ENCODE measurements at regions not wholly inside any gene's neighbourhood (a gene's known extent, or its start where the extent isn't known, plus 50 kb on each side); places are given as distances from the start of the nearest gene placed in this dataset.

DNA sequence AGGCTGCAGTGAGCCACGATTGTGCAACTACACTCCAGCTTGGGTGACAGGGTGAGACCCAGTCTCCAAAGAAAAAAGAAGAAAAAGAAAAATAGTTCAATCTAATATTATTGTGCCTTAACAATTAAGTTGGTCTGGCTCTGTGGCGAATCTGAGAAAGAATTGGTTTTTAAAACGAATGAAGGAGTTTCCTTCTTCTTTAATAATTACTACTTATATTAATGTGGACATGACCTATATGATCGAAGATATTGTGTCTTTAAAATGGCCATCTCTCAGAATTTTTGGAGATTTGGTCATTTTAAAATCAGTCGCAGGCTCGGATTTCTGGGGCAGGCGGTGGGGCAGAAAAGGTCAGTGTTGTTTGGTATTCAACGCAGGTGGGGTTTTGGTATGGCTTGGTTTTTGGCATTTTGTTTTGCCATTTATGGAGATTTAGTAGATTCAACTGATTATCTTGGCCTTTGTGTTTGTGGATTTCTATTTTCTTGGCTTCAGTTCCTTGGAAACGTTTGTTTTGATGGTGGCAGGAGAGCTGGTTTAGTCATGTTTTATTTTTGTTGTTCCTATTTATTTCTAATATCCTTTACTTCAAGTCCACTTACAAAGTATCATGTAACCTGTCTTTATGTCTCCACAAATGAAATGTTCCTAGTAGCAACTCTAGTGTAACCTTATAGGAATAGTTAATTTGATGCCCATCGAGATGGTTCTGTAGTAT is 178.8 kb upstream of the MKLN1 start:
- DNase-seq (ENCODE audit: low read depth) = no peak
- TF ChIP-seq, protein P1, sequence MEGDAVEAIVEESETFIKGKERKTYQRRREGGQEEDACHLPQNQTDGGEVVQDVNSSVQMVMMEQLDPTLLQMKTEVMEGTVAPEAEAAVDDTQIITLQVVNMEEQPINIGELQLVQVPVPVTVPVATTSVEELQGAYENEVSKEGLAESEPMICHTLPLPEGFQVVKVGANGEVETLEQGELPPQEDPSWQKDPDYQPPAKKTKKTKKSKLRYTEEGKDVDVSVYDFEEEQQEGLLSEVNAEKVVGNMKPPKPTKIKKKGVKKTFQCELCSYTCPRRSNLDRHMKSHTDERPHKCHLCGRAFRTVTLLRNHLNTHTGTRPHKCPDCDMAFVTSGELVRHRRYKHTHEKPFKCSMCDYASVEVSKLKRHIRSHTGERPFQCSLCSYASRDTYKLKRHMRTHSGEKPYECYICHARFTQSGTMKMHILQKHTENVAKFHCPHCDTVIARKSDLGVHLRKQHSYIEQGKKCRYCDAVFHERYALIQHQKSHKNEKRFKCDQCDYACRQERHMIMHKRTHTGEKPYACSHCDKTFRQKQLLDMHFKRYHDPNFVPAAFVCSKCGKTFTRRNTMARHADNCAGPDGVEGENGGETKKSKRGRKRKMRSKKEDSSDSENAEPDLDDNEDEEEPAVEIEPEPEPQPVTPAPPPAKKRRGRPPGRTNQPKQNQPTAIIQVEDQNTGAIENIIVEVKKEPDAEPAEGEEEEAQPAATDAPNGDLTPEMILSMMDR (conservative IDR thresholded peaks at IDR 0.05; ENCODE audit: control insufficient read depth, insufficient read depth, low read depth, low read length) = no peak
- H3K4me3 ChIP-seq (ENCODE audit: control insufficient read depth, low read depth, low read length) = no peak overlapping the region

DNA sequence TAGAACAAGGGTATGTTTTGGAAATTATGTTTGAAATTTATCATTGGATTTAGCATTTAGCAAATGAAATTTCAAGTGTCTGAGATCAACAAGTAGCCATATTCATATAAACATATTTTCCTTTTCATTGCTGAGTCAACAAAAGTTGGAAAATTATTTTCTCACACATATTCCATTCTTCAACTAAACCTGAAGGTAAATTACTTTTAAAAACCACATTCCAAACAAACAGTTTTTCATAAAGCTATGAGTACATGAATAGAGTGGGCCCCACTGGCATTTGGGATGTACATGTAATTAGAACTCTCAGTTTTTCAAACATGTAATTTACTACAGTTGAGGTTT is 178.3 kb upstream of the MKLN1 start:
- TF ChIP-seq, protein P1 (conservative IDR thresholded peaks at IDR 0.05; ENCODE audit: control insufficient read depth, insufficient read depth, low read depth, low read length) = no peak
- no peak for DNase-seq (ENCODE audit: low read depth)
- no peak overlapping the region for H3K4me3 ChIP-seq (ENCODE audit: control insufficient read depth, low read depth, low read length)

DNA sequence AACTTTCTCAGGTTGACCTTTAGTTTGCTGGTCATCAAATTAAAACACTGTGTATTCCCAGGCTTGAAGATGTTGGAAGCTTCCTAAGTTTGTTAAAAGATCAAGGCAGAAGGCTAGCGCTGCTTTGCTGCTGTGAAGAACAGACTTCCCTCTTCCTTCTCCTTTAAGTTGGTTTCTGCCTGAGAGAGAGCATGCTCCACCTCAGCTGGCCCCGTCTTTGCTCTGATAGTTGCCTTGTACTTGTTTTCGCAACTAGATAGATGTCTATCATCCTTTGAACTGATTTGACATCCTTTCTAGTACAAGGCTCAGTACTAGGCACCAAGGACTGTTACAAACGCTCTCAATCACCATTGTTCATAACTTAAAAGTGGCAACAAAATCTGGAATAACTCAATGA is 177.8 kb upstream of the MKLN1 start:
- TF ChIP-seq, protein P1 (conservative IDR thresholded peaks at IDR 0.05; ENCODE audit: control insufficient read depth, insufficient read depth, low read depth, low read length) = no peak
- no peak overlapping the region for H3K4me3 ChIP-seq (ENCODE audit: control insufficient read depth, low read depth, low read length)
- no peak for DNase-seq (ENCODE audit: low read depth)

DNA sequence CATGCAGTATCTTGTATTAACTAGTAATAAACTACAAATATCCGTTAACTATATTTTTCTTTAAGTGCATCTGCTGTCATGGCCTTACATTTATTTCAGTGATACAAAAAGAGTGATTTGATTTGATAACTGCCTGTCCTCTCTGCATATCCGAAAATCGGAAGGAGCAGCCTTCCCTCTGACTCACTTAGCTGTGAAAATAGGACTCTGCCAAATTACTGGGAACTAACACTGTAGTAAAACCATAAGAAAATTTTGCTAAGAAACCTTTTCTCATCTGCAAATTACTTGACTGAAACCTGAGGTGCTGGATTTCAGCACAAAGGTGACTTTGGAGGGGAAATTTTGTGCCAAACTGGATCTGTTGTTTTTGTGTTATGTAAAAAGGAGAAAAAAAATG is 176.6 kb upstream of the MKLN1 start:
- no peak overlapping the region for H3K4me3 ChIP-seq (ENCODE audit: control insufficient read depth, low read depth, low read length)
- no peak for DNase-seq (ENCODE audit: low read depth)
- TF ChIP-seq, protein P1 (conservative IDR thresholded peaks at IDR 0.05; ENCODE audit: control insufficient read depth, insufficient read depth, low read depth, low read length) = no peak

DNA sequence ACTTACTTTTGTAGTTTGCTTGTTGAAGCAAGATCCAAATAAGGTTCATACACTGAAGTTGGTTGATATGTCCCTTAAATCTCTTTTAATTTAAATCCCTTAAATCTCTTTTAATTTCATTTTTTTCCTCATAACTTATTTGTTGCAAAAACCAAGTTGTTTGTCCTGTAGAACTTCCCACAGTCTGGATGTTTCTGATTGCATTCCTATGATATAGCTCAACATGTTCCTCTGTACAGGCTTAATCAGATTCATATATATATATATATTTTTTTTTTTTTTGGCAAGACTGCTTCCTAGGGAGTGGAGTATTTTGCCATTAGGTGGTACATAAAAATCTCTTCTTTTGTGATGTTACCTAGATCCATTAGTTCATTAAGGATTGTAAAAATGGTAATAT is 174.9 kb upstream of the MKLN1 start:
- TF ChIP-seq, protein P1 (conservative IDR thresholded peaks at IDR 0.05; ENCODE audit: control insufficient read depth, insufficient read depth, low read depth, low read length) = no peak
- no peak overlapping the region for H3K4me3 ChIP-seq (ENCODE audit: control insufficient read depth, low read depth, low read length)
- no peak for DNase-seq (ENCODE audit: low read depth)

DNA sequence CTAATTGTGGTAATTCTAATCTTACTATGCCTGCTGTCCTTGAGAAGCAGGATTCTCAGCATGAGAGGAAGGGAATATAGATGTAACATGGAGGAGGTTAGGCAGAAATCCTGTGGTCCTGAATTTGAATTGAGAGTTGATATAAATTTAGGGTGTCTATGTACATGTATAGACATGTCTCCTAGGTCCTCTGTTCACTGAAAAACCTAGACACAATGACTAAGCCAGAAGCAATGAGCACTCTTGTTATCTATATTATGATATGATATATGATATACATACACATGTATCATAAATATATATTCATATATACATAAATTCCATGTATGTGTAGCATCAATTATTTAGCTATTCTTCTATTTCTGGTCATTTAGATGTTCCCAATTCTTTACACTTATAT is 173.3 kb upstream of the MKLN1 start:
- DNase-seq (ENCODE audit: low read depth) = no peak
- TF ChIP-seq, protein P1 (conservative IDR thresholded peaks at IDR 0.05; ENCODE audit: control insufficient read depth, insufficient read depth, low read depth, low read length) = no peak

More for the DNA sequence above, 173.3 kb upstream of the MKLN1 start:
- no peak overlapping the region for H3K4me3 ChIP-seq (ENCODE audit: control insufficient read depth, low read depth, low read length)

Data from fibroblast of mammary gland (primary cell).